ENCODE measurements at regions not wholly inside any gene's neighbourhood (a gene's known extent, or its start where the extent isn't known, plus 50 kb on each side); places are given as distances from the start of the nearest gene placed in this dataset.

DNA sequence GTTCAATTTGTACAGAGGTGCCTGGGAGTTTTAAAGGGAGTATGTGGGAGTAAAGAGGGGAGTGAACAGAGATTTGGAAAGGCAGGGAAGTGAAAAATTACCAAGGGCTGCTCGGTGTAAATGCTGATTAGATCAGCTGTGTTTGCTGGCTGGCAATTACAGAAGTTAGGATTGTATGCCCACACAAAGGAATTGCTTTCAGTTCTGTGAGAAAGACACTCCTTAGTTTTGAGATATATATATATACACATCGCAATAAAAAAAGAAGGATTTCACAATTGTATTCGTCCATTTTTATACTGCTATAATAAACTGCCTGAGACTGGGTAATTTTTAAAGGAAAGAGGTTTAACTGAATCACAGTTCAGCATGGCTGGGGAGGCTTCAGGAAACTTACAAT, 196.3 kb downstream of the SLITRK5 start:
- no peak for DNase-seq (ENCODE audit: low read depth)
- TF ChIP-seq, protein P1, sequence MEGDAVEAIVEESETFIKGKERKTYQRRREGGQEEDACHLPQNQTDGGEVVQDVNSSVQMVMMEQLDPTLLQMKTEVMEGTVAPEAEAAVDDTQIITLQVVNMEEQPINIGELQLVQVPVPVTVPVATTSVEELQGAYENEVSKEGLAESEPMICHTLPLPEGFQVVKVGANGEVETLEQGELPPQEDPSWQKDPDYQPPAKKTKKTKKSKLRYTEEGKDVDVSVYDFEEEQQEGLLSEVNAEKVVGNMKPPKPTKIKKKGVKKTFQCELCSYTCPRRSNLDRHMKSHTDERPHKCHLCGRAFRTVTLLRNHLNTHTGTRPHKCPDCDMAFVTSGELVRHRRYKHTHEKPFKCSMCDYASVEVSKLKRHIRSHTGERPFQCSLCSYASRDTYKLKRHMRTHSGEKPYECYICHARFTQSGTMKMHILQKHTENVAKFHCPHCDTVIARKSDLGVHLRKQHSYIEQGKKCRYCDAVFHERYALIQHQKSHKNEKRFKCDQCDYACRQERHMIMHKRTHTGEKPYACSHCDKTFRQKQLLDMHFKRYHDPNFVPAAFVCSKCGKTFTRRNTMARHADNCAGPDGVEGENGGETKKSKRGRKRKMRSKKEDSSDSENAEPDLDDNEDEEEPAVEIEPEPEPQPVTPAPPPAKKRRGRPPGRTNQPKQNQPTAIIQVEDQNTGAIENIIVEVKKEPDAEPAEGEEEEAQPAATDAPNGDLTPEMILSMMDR (conservative IDR thresholded peaks at IDR 0.05; ENCODE audit: low read depth, low read length): no peak
- no peak overlapping the region for H3K4me3 ChIP-seq (ENCODE audit: low read depth, low read length)

GRCh38 chr13:87868731-87869130, 197.6 kb downstream of the SLITRK5 start:
- DNase-seq (ENCODE audit: low read depth): no peak
- TF ChIP-seq, protein P1 (conservative IDR thresholded peaks at IDR 0.05; ENCODE audit: low read depth, low read length): no peak
- no peak overlapping the region for H3K4me3 ChIP-seq (ENCODE audit: low read depth, low read length)

DNA sequence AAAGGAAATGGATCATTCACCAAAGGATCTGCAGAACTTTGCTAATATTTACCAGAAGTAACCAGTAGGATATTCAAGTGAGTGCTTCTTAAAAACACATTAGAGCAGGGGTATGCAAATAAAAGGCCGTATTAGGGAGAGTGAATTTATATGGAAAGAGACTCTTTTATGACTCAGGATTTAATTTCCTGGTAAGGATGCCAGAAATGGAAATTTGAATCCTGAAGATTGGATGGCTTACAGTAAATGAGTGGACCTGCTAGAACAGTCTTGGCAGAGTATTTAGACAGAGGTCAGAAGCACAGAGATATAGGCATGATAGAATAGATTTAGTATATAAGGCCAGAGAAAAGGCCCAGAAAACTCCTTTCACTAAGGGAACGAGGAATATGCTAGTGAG, 201.6 kb downstream of the SLITRK5 start:
- TF ChIP-seq, protein P1 (conservative IDR thresholded peaks at IDR 0.05; ENCODE audit: low read depth, low read length): no peak
- no peak for DNase-seq (ENCODE audit: low read depth)
- no peak overlapping the region for H3K4me3 ChIP-seq (ENCODE audit: low read depth, low read length)

- TF ChIP-seq, protein P1 (conservative IDR thresholded peaks at IDR 0.05; ENCODE audit: low read depth, low read length): no peak
Measured at GRCh38 chr13:87877477-87877876, 206.3 kb downstream of the SLITRK5 start.

GRCh38 chr13:87878706-87879105, 207.5 kb downstream of the SLITRK5 start:
- TF ChIP-seq, protein P1 (conservative IDR thresholded peaks at IDR 0.05; ENCODE audit: low read depth, low read length): no peak
- no peak overlapping the region for H3K4me3 ChIP-seq (ENCODE audit: low read depth, low read length)
- no peak for DNase-seq (ENCODE audit: low read depth)

More at GRCh38 chr13:87877477-87877876, 206.3 kb downstream of the SLITRK5 start:
- DNase-seq (ENCODE audit: low read depth): no peak
- no peak overlapping the region for H3K4me3 ChIP-seq (ENCODE audit: low read depth, low read length)

GRCh38 chr13:87884884-87885283, 213.7 kb downstream of the SLITRK5 start:
- DNase-seq (ENCODE audit: low read depth): no peak
- H3K4me3 ChIP-seq (ENCODE audit: low read depth, low read length): no peak overlapping the region
- TF ChIP-seq, protein P1 (conservative IDR thresholded peaks at IDR 0.05; ENCODE audit: low read depth, low read length): no peak

GRCh38 chr13:87887459-87888123, 216.4 kb downstream of the SLITRK5 start:
- TF ChIP-seq, protein P1 (conservative IDR thresholded peaks at IDR 0.05; ENCODE audit: low read depth, low read length): no peak

More at GRCh38 chr13:87887459-87888123, 216.4 kb downstream of the SLITRK5 start:
- H3K4me3 ChIP-seq (ENCODE audit: low read depth, low read length): no peak overlapping the region
- no peak for DNase-seq (ENCODE audit: low read depth)

Data from epithelial cell of proximal tubule (primary cell).